ENCODE measurements at regions not wholly inside any gene's neighbourhood (a gene's known extent, or its start where the extent isn't known, plus 50 kb on each side); places are given as distances from the start of the nearest gene placed in this dataset.

GRCh38 chr1:72521659-72522058, 239.3 kb upstream of the NEGR1 start:
- H3K27ac ChIP-seq: no peak overlapping the region
- no peaks in the 10 kb centered on the region for H3K4me1 ChIP-seq
- WGBS, 2 donors: 22 to 69% methylated on average over 2 of the region's 2 CpGs
- H3K27me3 ChIP-seq: no peaks in the 10 kb centered on the region
- intact Hi-C loops (cut with DNase I): no loop called here
- no peak overlapping the region for H3K4me3 ChIP-seq
- DNase-seq: no peak
- TF ChIP-seq CTCF (IDR thresholded peaks at IDR 0.05) (no peak), POLR2AphosphoS5 (IDR thresholded peaks at IDR 0.05) (no peak), EP300 (IDR thresholded peaks at IDR 0.05) (no peak), POLR2A (IDR thresholded peaks at IDR 0.05) (no peak)
- no peaks in the 10 kb centered on the region for H3K36me3 ChIP-seq
- H3K9me3 ChIP-seq: no peaks in the 10 kb centered on the region

- no peak overlapping the region for H3K27ac ChIP-seq
- WGBS, 2 donors: 90 to 94% methylated on average over 2 of the region's 2 CpGs
- H3K9me3 ChIP-seq: no peaks in the 10 kb centered on the region
- H3K4me1 ChIP-seq: no peaks in the 10 kb centered on the region
- TF ChIP-seq EP300 (IDR thresholded peaks at IDR 0.05) (no peak), POLR2AphosphoS5 (IDR thresholded peaks at IDR 0.05) (no peak), POLR2A (IDR thresholded peaks at IDR 0.05) (no peak), CTCF (IDR thresholded peaks at IDR 0.05) (no peak)
- DNase-seq: no peak
- no peaks in the 10 kb centered on the region for H3K27me3 ChIP-seq
- intact Hi-C loops (cut with DNase I): no loop called here
- H3K36me3 ChIP-seq: no peaks in the 10 kb centered on the region
- H3K4me3 ChIP-seq: no peak overlapping the region
Observed at GRCh38 chr1:72516826-72517225, 234.5 kb upstream of the NEGR1 start.

- no peaks in the 10 kb centered on the region for H3K4me1 ChIP-seq
- H3K9me3 ChIP-seq: no peaks in the 10 kb centered on the region
- TF ChIP-seq POLR2AphosphoS5 (IDR thresholded peaks at IDR 0.05) (no peak), POLR2A (IDR thresholded peaks at IDR 0.05) (no peak), EP300 (IDR thresholded peaks at IDR 0.05) (no peak), CTCF (IDR thresholded peaks at IDR 0.05) (no peak)
- WGBS, 2 donors: 91 to 92% methylated on average over 4 of the region's 4 CpGs
- H3K27me3 ChIP-seq: no peaks in the 10 kb centered on the region
- intact Hi-C loops (cut with DNase I): no loop called here
- no peak for DNase-seq
- H3K4me3 ChIP-seq: no peak overlapping the region
- no peaks in the 10 kb centered on the region for H3K36me3 ChIP-seq
- H3K27ac ChIP-seq: no peak overlapping the region
Observed at GRCh38 chr1:72516264-72516663, 233.9 kb upstream of the NEGR1 start.

- 22 to 63% methylated on average over 5 of the region's 5 CpGs for WGBS, 2 donors
- Histone ChIP-seq H3K27me3 (no peaks in the 10 kb centered on the region), H3K4me1 (no peaks in the 10 kb centered on the region), H3K27ac (no peak overlapping the region), H3K9me3 (no peaks in the 10 kb centered on the region), H3K36me3 (no peaks in the 10 kb centered on the region), H3K4me3 (no peak overlapping the region)
- intact Hi-C loops (cut with DNase I): no loop called here
- no peak for DNase-seq
- no peak for TF ChIP-seq EP300 (IDR thresholded peaks at IDR 0.05)
- no peak for TF ChIP-seq CTCF (IDR thresholded peaks at IDR 0.05)
- TF ChIP-seq POLR2AphosphoS5 (IDR thresholded peaks at IDR 0.05): no peak
- TF ChIP-seq POLR2A (IDR thresholded peaks at IDR 0.05): no peak
Observed at GRCh38 chr1:72498371-72498770, 216.0 kb upstream of the NEGR1 start.

GRCh38 chr1:72489801-72490200, 207.5 kb upstream of the NEGR1 start:
- H3K36me3 ChIP-seq: no peaks in the 10 kb centered on the region
- peaks cover 0 to 10% (median 6%) of the 10 kb centered on the region in 4 donors for H3K4me1 ChIP-seq
- no peaks in the 10 kb centered on the region for H3K9me3 ChIP-seq
- intact Hi-C loops (cut with DNase I): no loop called here
- no peak overlapping the region for H3K4me3 ChIP-seq
- no peak for DNase-seq
- H3K27ac ChIP-seq: no peak overlapping the region
- TF ChIP-seq POLR2A (IDR thresholded peaks at IDR 0.05) (no peak), EP300 (IDR thresholded peaks at IDR 0.05) (no peak), CTCF (IDR thresholded peaks at IDR 0.05) (no peak), POLR2AphosphoS5 (IDR thresholded peaks at IDR 0.05) (no peak)
- no peaks in the 10 kb centered on the region for H3K27me3 ChIP-seq

Measured in sigmoid colon (tissue), 6 donors.